ENCODE measurements at regions not wholly inside any gene's neighbourhood (a gene's known extent, or its start where the extent isn't known, plus 50 kb on each side); places are given as distances from the start of the nearest gene placed in this dataset.

GRCh38 chr10:36779238-36779846 is 346.1 kb upstream of the ANKRD30A start (continued):
- TF ChIP-seq POU5F1 (IDR thresholded peaks at IDR 0.05; ENCODE audit: low read depth, low read length) (0 out of 2 replicates have a peak, but pooled peaks have one; percentile 1), MAFK (IDR thresholded peaks at IDR 0.05; ENCODE audit: low read depth, low read length) (no peak), GABPA (IDR thresholded peaks at IDR 0.05; ENCODE audit: borderline replicate concordance, insufficient read depth, low read length) (no peak), CEBPB (IDR thresholded peaks at IDR 0.05; ENCODE audit: low read depth, low read length) (peak; percentile 49; the same call in 1 of the 2 replicates)
